ENCODE measurements at regions not wholly inside any gene's neighbourhood (a gene's known extent, or its start where the extent isn't known, plus 50 kb on each side); places are given as distances from the start of the nearest gene placed in this dataset.

- Mint-ChIP-seq H3K27ac (no peak overlapping the region), H3K4me1 (ENCODE audit: low read depth) (no peaks in the 10 kb centered on the region), H3K4me3 (no peak overlapping the region), H3K36me3 (ENCODE audit: low read depth) (no peaks in the 10 kb centered on the region), H3K9me3 (peaks cover 4% of the 10 kb centered on the region), H3K27me3 (ENCODE audit: low read depth) (no peaks in the 10 kb centered on the region)
- DNase-seq = no peak
- CTCF ChIA-PET = interaction anchor here (0.7 kb wide), 1 partner anchor 376 kb away, joined by 3 read pairs; no protein-coding TSS in a partner anchor
- intact Hi-C loops (cut with micrococcal nuclease) = no loop called here
Observed at GRCh38 chr20:11406877-11407276, 510.8 kb upstream of the BTBD3 start.

- H3K27ac Mint-ChIP-seq = no peak overlapping the region
- CTCF ChIA-PET = no interaction called here
- no peaks in the 10 kb centered on the region for H3K4me1 Mint-ChIP-seq (ENCODE audit: low read depth)
- intact Hi-C loops (cut with micrococcal nuclease) = no loop called here
- H3K4me3 Mint-ChIP-seq = no peak overlapping the region
- H3K9me3 Mint-ChIP-seq = peaks cover 10% of the 10 kb centered on the region
- no peak for DNase-seq
- H3K27me3 Mint-ChIP-seq (ENCODE audit: low read depth) = no peaks in the 10 kb centered on the region
- no peaks in the 10 kb centered on the region for H3K36me3 Mint-ChIP-seq (ENCODE audit: low read depth)
Observed at GRCh38 chr20:11409561-11409960, 508.1 kb upstream of the BTBD3 start.

GRCh38 chr20:11411765-11412164, 505.9 kb upstream of the BTBD3 start:
- intact Hi-C loops (cut with micrococcal nuclease) = no loop called here
- CTCF ChIA-PET = no interaction called here
- no peak for DNase-seq
- Mint-ChIP-seq H3K36me3 (ENCODE audit: low read depth) (no peaks in the 10 kb centered on the region), H3K27me3 (ENCODE audit: low read depth) (no peaks in the 10 kb centered on the region), H3K9me3 (peaks cover 10% of the 10 kb centered on the region), H3K27ac (no peak overlapping the region), H3K4me1 (ENCODE audit: low read depth) (no peaks in the 10 kb centered on the region), H3K4me3 (no peak overlapping the region)

- H3K27ac Mint-ChIP-seq = no peak overlapping the region
- H3K27me3 Mint-ChIP-seq (ENCODE audit: low read depth) = no peaks in the 10 kb centered on the region
Observed at GRCh38 chr20:11426948-11427347, 490.7 kb upstream of the BTBD3 start.

DNA sequence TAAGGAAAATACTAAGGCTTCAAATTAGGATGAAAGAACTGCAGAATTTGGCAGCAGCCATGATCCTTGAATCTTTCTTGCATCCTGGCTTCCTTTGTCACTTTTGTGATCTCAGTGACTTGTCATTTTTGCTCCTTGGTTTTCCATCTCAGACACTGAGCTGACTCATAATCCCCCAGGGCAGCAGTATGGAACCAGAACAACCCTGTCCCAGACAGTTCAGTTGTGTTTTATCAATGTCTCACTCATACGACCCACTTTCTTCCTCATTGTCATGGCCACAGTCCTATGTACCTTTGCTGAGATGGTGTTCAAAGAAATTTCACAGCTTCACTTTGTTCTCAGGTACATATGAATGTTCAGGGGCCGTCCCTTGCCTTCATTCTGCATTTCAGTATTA, 488.5 kb upstream of the BTBD3 start:
- no peaks in the 10 kb centered on the region for H3K9me3 Mint-ChIP-seq
- no peaks in the 10 kb centered on the region for H3K27me3 Mint-ChIP-seq (ENCODE audit: low read depth)

More at GRCh38 chr20:11426948-11427347, 490.7 kb upstream of the BTBD3 start:
- H3K36me3 Mint-ChIP-seq (ENCODE audit: low read depth) = no peaks in the 10 kb centered on the region
- intact Hi-C loops (cut with micrococcal nuclease) = no loop called here
- CTCF ChIA-PET = no interaction called here
- no peaks in the 10 kb centered on the region for H3K4me1 Mint-ChIP-seq (ENCODE audit: low read depth)
- DNase-seq = no peak
- H3K4me3 Mint-ChIP-seq = no peak overlapping the region
- H3K9me3 Mint-ChIP-seq = no peaks in the 10 kb centered on the region

DNA sequence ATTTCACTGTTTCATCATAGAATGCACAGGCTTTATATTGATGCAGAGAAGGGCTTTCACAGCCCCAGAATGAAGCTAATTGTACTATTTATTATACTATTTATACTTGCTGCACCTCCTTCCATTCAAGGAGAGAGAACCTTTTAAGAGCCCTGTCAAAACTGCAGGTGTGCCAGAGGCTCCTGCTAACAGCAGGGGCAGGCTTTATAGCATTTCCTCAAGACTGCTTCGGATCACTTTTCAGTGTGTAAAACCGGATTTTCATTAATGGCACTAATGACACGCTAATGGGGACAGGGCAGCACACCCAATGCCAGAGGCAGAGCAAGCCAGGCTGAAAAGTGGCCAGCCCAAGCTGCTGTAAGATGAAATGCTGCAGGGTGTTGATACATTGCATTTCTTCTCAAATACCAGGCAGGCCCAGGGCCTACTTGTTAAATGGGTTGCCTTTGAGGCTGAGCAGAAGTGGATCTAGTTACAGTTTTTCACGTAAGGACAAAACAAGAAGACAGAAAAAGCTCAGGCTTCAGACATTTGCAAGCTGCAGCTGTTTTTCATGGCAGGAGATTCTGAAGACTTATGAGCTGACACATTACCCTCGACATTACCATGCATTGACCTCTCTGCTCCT, 487.7 kb upstream of the BTBD3 start:
- DNase-seq = no peak
- peaks cover 1% of the 10 kb centered on the region for H3K9me3 Mint-ChIP-seq
- no peak overlapping the region for H3K4me3 Mint-ChIP-seq
- H3K36me3 Mint-ChIP-seq (ENCODE audit: low read depth) = no peaks in the 10 kb centered on the region
- CTCF ChIA-PET = interaction anchor here (1.2 kb wide), 1 partner anchor 9 kb away, joined by 3 read pairs; no protein-coding TSS in a partner anchor
- no peaks in the 10 kb centered on the region for H3K27me3 Mint-ChIP-seq (ENCODE audit: low read depth)
- H3K4me1 Mint-ChIP-seq (ENCODE audit: low read depth) = no peaks in the 10 kb centered on the region
- no peak overlapping the region for H3K27ac Mint-ChIP-seq
- intact Hi-C loops (cut with micrococcal nuclease) = no loop called here

More for the DNA sequence above, 488.5 kb upstream of the BTBD3 start:
- Mint-ChIP-seq H3K36me3 (ENCODE audit: low read depth) (no peaks in the 10 kb centered on the region), H3K4me3 (no peak overlapping the region), H3K4me1 (ENCODE audit: low read depth) (no peaks in the 10 kb centered on the region), H3K27ac (no peak overlapping the region)
- DNase-seq = no peak
- intact Hi-C loops (cut with micrococcal nuclease) = no loop called here
- CTCF ChIA-PET = no interaction called here

DNA sequence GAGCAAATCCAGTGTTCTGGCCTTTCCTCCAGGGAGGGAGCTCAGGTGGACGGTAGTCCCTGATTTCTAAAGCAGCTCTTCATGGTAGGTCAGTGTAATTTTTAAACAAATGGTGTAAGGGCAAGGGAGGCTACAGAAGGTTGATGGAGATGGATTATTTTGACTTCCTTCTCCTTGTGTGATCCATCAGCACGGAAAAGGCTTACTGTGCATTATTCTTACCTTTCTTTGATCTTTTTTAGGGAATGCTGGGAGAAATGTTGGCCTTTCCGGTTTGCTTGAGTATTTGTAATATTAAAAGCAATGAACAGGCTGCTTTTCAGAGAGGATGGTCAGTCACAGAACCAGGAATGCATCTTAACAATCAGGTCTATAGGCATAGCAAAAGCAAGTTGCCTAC, 487.0 kb upstream of the BTBD3 start:
- intact Hi-C loops (cut with micrococcal nuclease) = no loop called here
- Mint-ChIP-seq H3K27ac (no peak overlapping the region), H3K9me3 (peaks cover 2% of the 10 kb centered on the region), H3K4me1 (ENCODE audit: low read depth) (no peaks in the 10 kb centered on the region), H3K36me3 (ENCODE audit: low read depth) (no peaks in the 10 kb centered on the region), H3K27me3 (ENCODE audit: low read depth) (no peaks in the 10 kb centered on the region), H3K4me3 (no peak overlapping the region)
- DNase-seq = no peak
- CTCF ChIA-PET = interaction anchor here (1.2 kb wide), 1 partner anchor 8 kb away, joined by 3 read pairs; no protein-coding TSS in a partner anchor

DNA sequence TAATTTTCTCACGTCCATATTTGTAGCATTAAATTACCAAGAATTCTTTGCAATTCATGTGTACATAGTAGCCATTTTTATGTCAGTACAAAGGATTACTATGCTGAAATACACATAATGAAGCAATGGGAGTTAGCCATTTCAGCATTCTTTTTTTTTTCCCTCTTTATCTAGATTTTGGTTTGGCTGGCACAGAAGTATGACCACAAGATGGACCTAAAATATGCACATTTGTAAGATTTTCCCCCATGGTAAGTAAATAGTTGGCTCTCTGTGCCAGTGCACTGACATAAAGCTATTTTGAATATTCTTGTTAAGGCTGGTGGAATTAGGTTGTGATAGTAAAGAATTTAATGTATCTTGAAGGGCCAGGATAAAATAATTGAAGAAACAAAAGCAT, 486.1 kb upstream of the BTBD3 start:
- no peaks in the 10 kb centered on the region for H3K27me3 Mint-ChIP-seq (ENCODE audit: low read depth)
- no peaks in the 10 kb centered on the region for H3K36me3 Mint-ChIP-seq (ENCODE audit: low read depth)
- CTCF ChIA-PET = no interaction called here
- intact Hi-C loops (cut with micrococcal nuclease) = no loop called here
- peaks cover 7% of the 10 kb centered on the region for H3K9me3 Mint-ChIP-seq
- no peak overlapping the region for H3K27ac Mint-ChIP-seq
- H3K4me3 Mint-ChIP-seq = no peak overlapping the region
- no peaks in the 10 kb centered on the region for H3K4me1 Mint-ChIP-seq (ENCODE audit: low read depth)
- DNase-seq = no peak

DNA sequence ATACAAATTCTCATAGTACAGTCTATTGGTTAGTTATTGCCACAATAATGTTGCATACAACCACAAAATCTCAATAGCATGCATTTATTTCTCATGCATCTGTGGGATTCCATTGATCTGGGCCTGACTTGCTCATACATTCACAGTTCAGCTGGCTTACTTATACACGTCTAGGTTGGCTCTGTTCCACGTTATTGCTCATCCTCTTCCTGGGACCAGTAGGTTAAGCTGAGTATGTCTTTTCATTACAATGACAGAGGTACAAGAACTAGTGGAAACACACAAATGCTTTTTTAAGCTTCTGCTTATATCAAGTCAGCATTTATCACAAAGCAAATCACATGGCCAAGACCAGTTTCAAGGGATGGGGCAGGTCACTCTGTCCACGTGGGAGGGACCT, 485.3 kb upstream of the BTBD3 start:
- Mint-ChIP-seq H3K27me3 (ENCODE audit: low read depth) (no peaks in the 10 kb centered on the region), H3K27ac (no peak overlapping the region), H3K9me3 (peaks cover 15% of the 10 kb centered on the region), H3K4me3 (no peak overlapping the region), H3K36me3 (ENCODE audit: low read depth) (no peaks in the 10 kb centered on the region), H3K4me1 (ENCODE audit: low read depth) (no peaks in the 10 kb centered on the region)
- intact Hi-C loops (cut with micrococcal nuclease) = no loop called here
- no peak for DNase-seq
- CTCF ChIA-PET = no interaction called here

GRCh38 chr20:11436113-11436905, 481.4 kb upstream of the BTBD3 start:
- DNase-seq = no peak
- Mint-ChIP-seq H3K27ac (no peak overlapping the region), H3K27me3 (ENCODE audit: low read depth) (no peaks in the 10 kb centered on the region), H3K36me3 (ENCODE audit: low read depth) (no peaks in the 10 kb centered on the region), H3K4me3 (no peak overlapping the region), H3K9me3 (peaks cover 17% of the 10 kb centered on the region), H3K4me1 (ENCODE audit: low read depth) (no peaks in the 10 kb centered on the region)
- CTCF ChIA-PET = no interaction called here
- intact Hi-C loops (cut with micrococcal nuclease) = no loop called here

DNA sequence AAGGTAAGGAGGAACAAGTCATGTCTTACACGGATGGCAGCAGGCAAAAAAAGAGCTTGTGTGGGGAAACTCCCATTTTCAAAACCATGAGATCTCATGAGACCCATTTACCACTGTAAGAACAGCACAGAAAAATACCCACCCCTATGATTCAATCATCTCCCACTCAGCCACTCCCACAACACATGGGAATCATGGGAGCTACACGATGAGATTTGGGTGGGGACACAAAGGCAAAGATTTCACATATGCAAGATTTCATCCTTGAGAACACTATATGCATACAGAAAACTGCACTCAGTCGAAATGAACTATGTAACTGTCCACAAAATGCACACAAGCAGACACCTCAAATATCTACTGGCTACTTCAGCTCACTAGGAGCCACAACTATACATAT, 480.6 kb upstream of the BTBD3 start:
- CTCF ChIA-PET = no interaction called here
- no peak overlapping the region for H3K4me3 Mint-ChIP-seq
- no peaks in the 10 kb centered on the region for H3K36me3 Mint-ChIP-seq (ENCODE audit: low read depth)
- intact Hi-C loops (cut with micrococcal nuclease) = no loop called here
- no peak for DNase-seq
- H3K27me3 Mint-ChIP-seq (ENCODE audit: low read depth) = no peaks in the 10 kb centered on the region
- no peak overlapping the region for H3K27ac Mint-ChIP-seq
- no peaks in the 10 kb centered on the region for H3K4me1 Mint-ChIP-seq (ENCODE audit: low read depth)
- H3K9me3 Mint-ChIP-seq = peaks cover 17% of the 10 kb centered on the region

- H3K27me3 Mint-ChIP-seq (ENCODE audit: low read depth) = no peaks in the 10 kb centered on the region
- DNase-seq = no peak
- CTCF ChIA-PET = interaction anchor here (1.2 kb wide), 1 partner anchor 7 kb away, joined by 3 read pairs; no protein-coding TSS in a partner anchor
- no peaks in the 10 kb centered on the region for H3K36me3 Mint-ChIP-seq (ENCODE audit: low read depth)
- no peak overlapping the region for H3K4me3 Mint-ChIP-seq
- no peak overlapping the region for H3K27ac Mint-ChIP-seq
- peaks cover 17% of the 10 kb centered on the region for H3K9me3 Mint-ChIP-seq
- intact Hi-C loops (cut with micrococcal nuclease) = no loop called here
- H3K4me1 Mint-ChIP-seq (ENCODE audit: low read depth) = no peaks in the 10 kb centered on the region
Observed at GRCh38 chr20:11437611-11438380, 479.9 kb upstream of the BTBD3 start.

All from activated naive CD4-positive, alpha-beta T cell treated with anti-CD3 and anti-CD28 coated beads for 36 hours (primary cell).